Hematopoietic multipotent progenitor cell treated with erythropoietin and hydrocortisone succinate and interleukin-3 and kit ligand, for 17 days (in vitro differentiated cells): ENCODE measurements at regions not wholly inside any gene's neighbourhood (a gene's known extent, or its start where the extent isn't known, plus 50 kb on each side); places are given as distances from the start of the nearest gene placed in this dataset.
"Not testable (repeated sequence)": the region's sequence is repeated elsewhere in the genome, so short reads cannot be mapped to it uniquely, and the experiment has no call there.

Source experiments
- DNase-seq: peaks from one replicate; pipeline ENCODE4 v3.0.0-alpha.2; 2015; ENCODE audit warnings: low spot score

DNA sequence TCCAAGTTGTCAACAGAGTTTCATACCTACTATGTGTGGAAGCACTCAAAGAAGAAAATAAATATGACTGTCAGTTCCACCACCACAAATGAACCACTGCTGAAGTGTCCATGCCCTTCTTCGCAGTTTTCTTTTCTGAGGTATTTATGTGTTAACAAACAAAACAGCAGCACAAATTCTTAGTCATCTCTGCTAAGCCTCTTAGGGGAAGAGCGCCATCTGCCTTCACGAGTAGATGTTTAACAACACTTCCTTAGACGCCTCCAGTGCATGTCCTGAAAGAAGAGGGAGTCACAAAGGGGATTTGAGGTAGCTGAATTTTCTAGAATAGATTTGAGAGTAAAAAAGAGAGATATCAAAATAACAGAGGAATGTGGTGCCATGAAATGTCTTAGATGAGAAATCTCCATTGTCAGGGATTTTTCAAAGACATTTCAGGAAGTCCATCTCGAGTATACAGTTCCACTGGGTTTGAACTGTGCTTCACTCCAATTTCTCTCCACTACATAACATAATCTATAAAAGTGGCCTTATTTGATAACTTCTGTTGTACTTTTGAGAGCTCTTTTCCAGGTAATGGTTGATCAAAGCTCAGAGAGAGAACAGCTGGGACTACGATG lies 775.3 kb upstream of the POM121L12 start:
- no peak for DNase-seq

DNA sequence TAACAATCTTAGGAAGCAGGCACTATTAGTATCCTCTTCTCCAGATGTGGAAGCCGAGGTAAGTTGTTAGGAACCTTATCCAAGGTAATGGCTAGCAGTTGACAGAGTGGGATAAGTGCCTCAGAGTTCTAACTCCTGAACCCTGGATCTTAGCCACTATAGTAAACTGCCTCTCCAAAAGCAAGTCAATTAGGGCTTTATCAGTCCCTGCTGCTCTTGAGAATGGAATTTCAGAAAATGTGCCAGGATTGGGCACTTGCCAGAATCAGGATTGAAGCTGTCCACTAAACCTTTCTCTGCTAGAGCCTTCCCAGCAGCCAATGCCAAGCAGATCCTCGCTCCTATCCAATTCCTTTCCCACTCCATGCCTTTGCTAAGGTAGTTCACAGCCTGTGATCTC lies 777.5 kb upstream of the POM121L12 start:
- DNase-seq: no peak

DNA sequence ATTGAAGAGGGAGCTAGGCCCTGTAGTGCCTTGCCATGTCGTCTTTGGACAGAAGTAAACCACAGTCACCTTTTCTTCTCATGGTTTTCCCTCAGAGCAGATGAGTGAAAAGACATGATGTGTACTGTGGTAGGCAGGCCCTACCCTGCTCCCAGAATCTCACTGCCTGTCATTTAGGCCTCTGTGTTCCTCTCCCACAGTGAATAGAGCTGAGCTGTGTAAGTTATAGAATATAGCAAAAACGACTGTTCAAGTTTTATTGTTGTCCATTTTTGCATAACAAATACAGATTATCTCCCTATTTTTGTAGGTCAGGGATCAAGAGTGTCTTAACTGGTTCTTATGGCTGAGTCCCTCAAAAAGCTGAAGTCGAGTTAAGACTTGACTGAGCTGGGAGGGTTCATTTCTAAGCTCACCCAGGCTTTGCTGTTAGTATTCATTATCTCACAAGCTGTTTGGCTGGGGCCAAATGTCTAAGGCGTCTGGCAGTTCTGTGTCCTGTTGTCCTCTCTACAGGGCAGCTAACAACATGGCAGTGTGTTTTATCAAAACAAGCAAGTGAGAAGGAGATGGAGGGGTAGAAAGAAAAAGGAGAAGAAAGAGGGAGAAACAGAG lies 780.9 kb upstream of the POM121L12 start:
- no peak for DNase-seq

DNA sequence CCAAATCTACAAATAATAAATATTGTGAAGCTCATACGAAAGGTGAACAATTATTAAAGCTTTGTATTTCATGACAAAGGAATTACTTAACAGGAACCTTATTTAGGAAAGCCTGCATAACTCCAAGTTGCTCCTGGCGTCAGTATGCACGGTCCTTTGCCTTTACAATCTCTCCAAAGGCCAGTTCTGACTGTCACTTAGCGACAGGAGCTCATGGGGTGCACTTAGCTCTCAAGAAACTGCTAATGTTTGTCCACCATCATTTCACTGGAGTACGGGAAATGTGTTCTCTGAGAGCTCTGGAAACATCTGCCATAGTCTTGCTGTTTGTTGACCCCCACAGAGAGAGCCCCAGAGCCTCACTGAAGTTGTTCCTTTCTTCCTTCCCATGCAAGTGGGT lies 781.5 kb upstream of the POM121L12 start:
- no peak for DNase-seq

DNA sequence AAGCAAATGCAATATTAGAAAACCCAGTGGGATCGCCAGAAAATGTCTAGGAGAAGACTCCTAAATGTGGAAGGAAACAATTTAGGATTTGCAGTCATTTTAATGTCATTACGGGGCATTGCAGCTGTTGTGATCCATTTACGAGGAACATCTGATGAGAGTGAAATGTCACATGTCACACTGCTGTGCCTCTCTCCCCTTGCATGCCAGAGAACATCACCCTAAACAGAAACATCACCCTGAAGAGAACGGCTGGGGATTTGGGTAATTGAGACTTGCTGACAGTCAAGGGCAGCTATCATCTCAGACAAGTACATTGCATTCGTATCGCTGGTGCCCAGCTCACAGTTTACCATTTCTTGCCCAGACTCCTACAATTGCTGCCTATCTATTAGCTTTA lies 785.7 kb upstream of the POM121L12 start:
- no peak for DNase-seq

DNA sequence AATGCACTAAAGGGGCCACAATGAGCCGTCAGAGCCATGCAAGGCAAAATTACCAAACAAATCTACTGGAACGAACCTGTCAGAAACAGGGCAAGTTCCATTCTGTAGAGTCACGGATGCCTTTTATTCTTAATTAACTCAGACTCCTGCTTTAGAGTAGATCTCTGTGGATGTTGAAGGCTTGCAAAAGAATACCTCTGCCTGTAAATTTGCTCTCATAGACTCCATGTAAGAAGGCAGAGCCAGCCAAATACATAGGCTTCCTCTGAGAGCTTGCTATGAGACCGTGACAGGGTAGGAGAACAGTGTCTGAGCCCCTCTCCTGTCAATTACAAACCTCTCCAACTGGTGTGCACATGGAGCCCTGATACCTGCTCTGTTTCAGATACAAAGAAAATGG lies 787.9 kb upstream of the POM121L12 start:
- no peak for DNase-seq

DNA sequence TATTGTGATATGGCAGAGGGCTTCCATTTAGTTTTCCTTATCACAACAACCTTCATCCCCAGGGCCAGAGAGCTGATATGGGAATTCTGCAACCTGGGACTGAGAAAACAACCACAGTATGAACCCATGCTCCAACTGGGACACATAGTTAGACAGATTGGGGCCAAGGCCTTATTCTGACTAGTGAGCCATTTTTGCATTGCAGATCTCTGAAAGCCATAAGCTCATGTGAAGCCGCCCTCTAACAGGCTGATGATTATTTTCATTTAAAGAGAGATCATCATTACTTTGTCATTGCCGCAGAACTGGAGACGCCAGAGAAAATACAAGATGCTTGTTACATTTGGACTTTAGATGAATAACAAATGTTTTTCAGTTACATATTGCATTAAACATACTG lies 791.7 kb upstream of the POM121L12 start:
- no peak for DNase-seq

DNA sequence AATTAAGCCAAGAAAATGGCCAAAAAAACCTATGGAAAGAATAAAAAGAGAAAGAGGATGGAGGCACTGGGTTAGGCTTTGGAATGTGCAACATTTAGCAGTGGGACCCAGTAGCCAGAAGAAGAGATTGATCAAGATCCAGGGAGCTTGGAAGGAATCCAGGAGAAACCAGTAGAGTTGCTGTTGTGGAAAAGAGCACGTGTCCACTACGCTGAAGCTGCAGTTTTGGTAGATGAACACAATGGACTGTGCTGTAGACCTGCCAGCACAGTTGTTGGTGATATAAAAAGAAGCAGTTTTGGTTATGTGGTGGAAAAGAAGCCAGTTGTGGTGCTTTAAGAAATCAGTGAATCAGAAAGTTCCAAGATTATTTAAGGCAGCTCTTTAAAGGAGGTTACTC lies 802.2 kb upstream of the POM121L12 start:
- DNase-seq: no peak

DNA sequence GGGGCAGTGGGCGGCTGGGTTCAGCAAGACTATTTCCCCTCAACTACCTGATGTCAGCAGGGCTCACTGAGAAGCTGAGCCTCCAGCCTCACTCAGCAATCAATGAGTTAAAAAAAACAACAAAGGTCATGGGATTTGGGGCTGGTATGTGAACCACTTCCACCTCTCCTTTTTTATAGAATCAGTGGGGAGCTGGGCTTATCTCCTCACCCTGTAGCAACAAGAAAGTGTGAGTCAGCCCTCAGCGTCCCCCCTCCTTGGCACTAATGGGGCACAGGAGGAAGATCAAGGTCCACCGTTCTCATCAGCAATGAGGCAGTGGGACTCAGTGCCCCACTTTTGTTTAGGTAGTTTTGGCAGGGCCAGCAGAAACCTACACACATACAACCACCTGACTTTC lies 823.5 kb upstream of the POM121L12 start:
- DNase-seq: no peak

DNA sequence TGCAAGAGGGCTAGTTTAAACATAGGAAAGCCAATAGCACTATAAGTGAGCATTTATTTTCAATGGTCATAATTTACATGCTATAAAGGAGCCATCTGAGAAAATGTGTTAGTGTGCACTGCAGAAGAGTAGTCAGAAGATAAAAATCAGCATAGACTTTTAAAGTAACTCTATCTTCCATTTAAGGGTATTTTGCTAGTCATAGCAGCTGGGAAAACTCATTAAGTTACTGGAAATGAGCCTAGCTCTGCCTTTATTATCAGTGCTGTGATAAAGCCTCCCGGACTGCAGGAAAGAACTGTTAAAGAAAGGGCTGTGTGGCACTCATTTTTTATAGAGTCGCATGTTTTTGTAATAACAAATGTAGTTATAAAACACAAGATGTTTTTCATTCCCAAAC lies 825.8 kb upstream of the POM121L12 start:
- DNase-seq: no peak

DNA sequence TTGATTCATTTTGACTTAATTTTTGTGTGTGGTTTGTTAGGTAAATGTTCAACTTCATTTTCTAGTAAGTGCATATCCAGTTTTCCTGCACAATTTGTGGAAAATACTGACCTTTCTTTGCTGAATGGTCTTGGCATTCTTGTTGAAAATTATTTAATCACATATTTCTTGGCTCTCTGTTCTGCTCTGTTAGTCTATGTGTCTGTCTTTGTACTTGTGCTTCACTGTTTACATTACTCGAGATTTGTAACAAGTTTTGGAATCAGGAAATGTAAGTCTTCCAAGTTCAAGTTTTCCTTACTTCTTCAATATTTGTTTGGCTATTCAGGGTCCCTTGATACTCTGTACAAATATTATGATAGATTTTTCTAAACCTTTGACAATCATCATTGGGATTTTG lies 838.2 kb upstream of the POM121L12 start:
- DNase-seq: no peak

DNA sequence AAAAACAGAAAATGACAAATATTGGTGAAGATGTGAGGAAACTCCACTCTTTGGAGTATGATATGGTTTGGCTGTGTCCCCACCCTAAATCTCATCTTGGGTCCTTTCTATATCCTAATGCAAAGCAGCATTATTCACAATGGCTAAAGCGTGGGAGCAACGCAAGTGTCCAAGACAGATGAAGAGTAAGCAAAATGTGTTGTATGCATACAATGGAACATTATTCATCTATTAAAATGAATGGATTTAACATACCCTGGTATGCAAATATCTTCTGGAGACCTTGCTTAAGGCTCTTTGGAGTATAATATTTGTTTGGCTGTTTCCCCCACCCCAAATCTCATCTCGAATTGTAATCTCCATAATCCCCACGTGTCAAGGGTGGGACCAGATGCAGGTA lies 839.8 kb upstream of the POM121L12 start:
- DNase-seq: no peak

DNA sequence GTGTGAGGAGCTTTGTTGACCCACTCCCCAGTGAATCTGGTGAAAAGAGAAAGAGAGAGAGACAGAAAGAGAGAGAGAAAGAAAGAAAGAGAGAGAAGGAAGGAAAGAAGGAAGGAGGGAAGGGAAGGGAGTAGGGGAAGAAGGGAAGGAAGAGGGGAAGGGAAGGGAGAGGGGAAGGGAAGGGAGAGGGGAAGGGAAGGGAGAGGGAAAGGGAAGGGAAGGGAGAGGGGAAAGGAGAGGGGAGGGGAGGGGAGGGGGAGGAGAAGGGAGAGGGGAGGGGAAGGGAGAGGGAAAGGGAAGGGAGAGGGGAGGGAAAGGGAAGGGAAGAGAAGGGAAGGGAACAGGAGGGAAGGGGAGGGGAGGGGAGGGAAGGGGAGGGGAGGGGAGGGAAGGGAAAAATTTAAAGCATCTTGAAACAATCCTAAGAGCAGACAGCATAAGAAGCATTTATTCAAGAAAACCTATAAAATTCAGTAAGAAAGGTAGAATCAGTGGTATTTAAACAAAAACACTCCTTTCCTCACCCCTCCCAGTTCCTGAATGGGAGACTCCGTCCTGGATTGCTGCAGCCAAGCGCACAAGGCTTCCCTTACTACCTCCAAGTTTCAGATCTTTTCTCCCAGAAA lies 846.2 kb upstream of the POM121L12 start:
- no peak for DNase-seq

DNA sequence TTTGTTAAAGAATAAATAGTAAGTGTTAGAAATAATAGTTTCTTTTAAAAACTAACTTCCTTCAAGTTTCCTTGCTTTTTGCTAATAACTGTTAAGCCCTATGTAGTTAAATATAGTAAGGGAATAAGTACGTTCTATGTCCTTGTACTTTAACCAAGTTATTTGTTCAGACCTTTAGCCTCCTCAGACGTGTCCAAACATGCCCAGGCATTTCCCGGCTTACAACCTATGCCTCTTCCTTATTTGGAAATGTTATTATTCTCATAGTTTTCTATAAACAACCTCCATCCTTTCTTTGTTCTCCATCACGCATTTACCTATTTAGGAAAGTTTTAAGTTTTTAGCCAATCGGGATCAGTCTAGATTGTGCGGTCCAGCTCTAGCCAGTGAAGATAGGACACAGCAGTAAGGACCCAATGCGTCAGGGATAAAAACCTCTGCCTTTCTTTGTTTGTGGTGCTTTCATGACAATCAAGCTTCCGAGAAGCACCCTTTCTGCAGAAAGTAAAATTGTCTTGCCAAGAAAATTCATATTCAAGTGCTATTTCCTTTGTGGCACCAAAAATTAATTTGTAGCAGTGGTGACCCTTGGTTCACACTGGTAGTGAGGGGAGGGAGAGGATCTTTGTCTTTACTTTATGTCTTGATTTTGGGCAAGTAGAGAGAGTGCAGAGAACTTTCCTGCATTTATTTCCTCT lies 851.3 kb upstream of the POM121L12 start:
- no peak for DNase-seq

DNA sequence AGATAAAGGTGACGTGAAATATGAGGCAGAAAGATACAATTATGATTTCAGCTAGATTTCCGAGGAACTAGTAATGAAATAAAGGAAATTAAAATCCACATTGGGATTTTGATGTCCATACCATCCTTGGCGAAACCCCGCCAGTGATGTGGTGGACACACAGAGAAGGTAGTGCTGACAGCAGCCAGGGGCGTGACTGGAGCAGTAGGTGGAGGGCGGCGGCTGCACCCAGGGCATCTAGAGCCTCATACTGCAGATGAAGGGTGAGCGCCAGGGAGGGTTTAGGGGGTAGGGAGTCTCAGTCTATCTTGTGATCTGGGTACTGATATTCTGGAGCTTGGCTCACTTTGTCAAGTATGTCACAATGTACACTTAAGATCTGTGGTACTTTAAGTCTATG lies 855.5 kb upstream of the POM121L12 start:
- DNase-seq: no peak

DNA sequence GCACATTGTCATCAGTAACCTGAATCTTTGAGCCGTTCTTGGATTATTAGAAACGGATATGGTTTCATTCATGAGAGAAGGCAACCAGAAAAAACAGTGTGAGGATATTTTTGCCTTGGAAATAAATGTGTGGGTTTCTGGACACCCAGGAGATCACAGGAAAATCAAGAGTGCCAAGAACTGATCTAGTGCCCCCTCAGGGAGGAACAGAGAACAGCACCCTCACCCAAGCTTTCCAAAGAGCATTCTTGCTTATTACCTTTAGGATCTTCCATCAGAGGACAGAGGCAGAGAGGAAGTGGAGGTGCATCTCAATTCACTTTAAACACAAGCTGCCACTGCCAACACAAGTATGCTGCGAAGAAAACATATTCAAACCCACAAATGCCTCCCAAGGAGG lies 851.5 kb upstream of the COBL start:
- no peak for DNase-seq

DNA sequence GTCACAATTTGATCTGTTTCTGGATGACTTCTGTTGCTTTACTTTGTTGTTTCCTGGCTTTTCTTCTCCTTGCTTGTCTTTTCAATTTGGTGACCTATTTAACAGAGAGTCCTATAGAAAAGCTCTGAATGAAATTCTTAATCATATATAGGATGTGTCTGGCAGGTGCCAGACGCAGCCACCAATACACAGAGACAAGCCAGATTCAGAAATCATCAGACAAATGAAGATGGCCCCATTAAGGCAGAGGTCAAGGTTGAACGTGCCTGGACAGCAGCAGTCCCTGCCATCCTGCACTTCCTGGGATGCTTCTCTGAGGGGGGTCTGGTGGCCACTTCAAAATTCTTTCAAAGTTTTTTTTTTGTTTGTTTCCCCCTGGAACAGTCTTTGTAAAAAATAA lies 846.7 kb upstream of the COBL start:
- no peak for DNase-seq

DNA sequence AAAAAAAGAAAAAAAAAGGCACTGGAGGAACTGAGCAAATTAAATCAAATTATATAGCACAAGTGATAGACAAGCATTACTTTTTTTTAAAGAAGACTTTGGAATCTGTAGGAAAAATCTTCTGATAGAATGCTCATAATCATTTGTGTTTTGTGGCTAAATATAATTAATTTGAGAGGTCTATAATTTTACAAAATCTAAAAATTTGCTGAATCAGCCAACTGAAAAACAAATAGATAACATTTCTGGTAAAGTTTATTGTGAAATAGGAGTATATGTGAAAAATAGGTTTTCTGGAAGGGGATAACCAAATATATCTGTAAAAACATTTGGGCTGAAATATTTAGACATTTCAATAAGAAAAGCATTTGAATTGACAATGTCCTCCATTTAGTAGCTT lies 844.9 kb upstream of the COBL start:
- DNase-seq: no peak

DNA sequence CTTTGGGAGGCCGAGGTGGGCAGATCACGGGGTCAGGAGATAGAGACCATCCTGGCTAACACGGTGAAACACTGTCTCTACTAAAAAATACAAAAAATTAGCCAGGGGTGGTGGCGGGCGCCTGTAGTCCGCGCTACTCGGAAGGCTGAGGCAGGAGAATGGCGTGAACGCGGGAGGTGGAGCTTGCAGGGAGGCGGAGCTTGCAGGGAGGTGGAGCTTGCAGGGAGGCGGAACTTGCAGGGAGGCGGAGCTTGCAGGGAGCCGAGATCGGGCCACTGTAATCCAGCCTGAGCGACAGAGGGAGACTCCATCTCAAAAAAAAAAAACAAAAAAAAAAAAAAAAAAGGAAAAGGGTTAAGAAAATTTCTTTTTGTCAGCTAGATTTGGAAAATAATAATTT lies 842.8 kb upstream of the COBL start:
- not testable (repeated sequence) for DNase-seq

DNA sequence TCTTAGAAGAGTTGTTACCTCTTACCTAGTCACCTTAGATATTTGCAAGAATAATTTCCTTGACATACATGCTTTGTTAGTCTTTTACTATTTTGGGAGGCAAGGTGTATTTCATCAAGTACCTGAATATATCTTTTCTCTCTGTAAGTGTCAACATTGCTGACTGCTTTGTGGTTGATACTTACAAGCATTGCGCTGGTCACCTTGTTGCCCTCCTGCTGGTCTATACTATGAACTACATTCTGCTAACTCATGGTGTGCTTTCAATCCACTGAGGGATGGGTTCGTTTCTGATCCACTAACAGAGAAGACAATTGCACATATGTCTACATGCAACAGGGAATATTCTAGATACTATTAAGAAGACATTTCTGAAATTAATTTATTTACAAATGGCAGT lies 837.8 kb upstream of the COBL start:
- DNase-seq: no peak

DNA sequence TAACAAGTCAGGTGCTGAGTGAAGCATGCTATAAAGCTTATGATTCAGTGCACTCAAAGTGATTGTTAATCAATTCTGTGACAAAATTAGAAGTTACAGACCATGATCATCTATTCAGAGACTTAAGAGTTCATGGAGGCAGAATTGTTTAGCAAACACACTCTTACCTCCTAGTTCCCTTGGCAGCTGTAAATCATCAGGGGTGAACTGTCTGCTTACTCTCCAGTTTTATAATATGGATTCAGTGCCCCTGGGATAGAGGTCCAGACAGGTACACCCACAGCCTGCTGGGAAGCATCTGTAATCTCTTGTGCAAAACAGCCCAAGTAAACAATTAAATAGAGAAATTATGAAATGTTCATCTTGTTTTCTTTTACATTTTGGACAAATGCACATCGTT lies 835.0 kb upstream of the COBL start:
- no peak for DNase-seq

DNA sequence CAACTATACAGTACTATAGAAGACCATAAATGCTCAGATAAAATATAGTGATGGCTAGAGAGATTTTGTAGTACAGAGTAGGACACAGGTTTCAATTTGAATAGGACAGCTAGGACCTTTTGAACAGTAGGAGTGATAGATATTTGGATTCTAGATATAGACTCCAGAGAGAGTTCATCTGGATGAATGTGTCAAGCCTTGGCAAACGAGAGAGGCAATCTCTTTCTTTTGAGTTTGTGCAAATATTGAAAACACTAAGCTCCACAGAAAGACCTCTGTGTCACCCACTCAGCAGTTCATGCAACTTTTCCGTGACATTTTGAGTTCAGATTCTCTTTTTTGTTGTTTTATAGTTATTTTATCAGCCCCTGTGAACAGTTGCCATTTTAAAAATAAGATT lies 834.3 kb upstream of the COBL start:
- DNase-seq: no peak

DNA sequence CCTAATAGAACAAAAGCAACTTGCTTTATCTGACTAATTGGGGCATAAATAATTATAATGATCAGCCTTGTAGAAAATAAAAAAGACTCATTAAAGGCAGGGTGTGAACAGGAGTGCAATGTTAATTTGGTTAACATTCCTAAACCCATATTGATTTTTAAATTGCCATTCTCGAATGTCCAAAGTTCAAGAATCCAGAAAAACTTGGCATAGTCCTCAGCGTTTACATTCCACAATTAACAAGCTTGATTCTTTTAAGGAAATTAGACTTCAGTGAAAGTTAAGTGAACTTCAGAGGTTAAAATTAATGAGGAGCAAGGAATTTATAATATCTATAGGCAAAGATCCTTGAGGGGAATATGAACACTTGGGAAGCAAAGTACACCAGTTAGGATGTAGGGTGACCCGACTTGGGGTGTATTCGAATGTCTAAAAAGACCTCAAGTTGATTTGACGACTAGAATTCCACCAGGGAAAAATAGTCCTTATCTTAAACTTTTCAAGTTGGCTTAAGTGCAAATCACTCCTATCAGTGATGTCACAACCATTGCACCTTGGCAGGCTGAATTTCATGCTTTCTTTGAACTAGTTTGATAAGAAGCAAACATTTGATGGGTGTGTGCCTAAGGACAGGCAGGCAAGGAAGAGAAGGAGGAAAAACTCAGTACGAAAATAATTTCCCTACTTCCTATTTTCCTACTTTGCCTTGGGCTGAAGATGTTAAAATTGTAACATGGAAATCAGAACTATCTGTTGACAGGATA lies 830.4 kb upstream of the COBL start:
- no peak for DNase-seq
